ENCODE measurements at regions not wholly inside any gene's neighbourhood (a gene's known extent, or its start where the extent isn't known, plus 50 kb on each side); places are given as distances from the start of the nearest gene placed in this dataset.

DNA sequence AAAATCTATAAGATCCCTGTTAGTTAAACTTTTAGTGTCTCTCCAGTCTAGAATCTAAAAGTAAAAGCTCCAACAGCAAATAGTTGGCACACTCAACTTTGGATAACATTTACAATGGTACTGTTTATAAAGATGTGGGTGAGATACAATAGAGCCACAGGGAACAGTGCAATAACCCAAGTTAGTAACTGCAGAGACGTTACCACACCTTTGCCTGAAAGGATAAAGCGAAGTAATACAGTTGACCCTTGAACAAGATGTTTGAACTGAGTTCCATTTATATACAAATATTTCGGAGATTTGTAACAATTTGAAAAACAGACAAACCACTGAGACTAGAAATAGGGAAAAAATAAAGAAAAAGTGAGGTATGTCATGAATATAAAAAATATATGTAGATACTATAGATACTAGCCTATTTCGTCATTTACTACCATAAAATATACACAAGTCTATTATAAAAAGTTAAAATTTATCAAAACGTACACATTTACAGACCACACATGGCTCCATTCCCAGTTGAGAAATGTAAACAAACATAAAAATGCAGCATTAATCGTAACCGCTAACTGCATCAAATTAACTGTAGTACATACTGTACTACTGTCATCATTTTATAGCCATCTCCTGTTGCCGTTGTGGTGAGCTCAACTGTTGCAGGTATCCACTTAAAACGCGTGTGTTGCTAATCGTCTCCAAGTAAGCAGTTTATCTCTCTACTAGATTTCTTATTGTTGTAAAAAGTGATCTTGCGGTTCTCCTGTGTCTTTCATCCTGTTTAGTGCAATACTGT is 56.5 kb upstream of the HIF1A start:
- TF ChIP-seq, protein P1, sequence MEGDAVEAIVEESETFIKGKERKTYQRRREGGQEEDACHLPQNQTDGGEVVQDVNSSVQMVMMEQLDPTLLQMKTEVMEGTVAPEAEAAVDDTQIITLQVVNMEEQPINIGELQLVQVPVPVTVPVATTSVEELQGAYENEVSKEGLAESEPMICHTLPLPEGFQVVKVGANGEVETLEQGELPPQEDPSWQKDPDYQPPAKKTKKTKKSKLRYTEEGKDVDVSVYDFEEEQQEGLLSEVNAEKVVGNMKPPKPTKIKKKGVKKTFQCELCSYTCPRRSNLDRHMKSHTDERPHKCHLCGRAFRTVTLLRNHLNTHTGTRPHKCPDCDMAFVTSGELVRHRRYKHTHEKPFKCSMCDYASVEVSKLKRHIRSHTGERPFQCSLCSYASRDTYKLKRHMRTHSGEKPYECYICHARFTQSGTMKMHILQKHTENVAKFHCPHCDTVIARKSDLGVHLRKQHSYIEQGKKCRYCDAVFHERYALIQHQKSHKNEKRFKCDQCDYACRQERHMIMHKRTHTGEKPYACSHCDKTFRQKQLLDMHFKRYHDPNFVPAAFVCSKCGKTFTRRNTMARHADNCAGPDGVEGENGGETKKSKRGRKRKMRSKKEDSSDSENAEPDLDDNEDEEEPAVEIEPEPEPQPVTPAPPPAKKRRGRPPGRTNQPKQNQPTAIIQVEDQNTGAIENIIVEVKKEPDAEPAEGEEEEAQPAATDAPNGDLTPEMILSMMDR (IDR thresholded peaks at IDR 0.05), result no peak
- TF ChIP-seq POLR2AphosphoS5 (IDR thresholded peaks at IDR 0.05) (no peak), POLR2A (IDR thresholded peaks at IDR 0.05; ENCODE audit: low read depth) (no peak)
